ENCODE measurements at regions not wholly inside any gene's neighbourhood (a gene's known extent, or its start where the extent isn't known, plus 50 kb on each side); places are given as distances from the start of the nearest gene placed in this dataset.
A peak's percentile ranks its signal among the peaks of the same experiment; 100 is the strongest.

- H3K36me3 ChIP-seq, result no peaks in the 10 kb centered on the region
- TF ChIP-seq POLR2A (IDR thresholded peaks at IDR 0.05) (no peak), POLR2AphosphoS5 (IDR thresholded peaks at IDR 0.05) (peak in 1 of 3 donors; percentile 49), CTCF (IDR thresholded peaks at IDR 0.05 in 8 of 11, conservative IDR thresholded peaks at IDR 0.05 in 3 of 11) (peak in 3 of 11 experiments; percentile 15 to 23 (median 16))
- H3K4me3 ChIP-seq, result no peak overlapping the region
- intact Hi-C loops (cut with DNase I; ENCODE audit: low total_unique reads), result no loop called here
- peaks cover 17 to 33% (median 24%) of the 10 kb centered on the region in 6 donors for H3K4me1 ChIP-seq
- WGBS, 5 donors, result 19 to 29% (median 21%) methylated on average over 5 of the region's 5 CpGs
- DNase-seq, result no peak
- peak overlapping the region in 7 of 8 donors; percentile 39 to 70 (median 52) for H3K27ac ChIP-seq
- no peaks in the 10 kb centered on the region for H3K9me3 ChIP-seq
- no peaks in the 10 kb centered on the region for H3K27me3 ChIP-seq (replicated peaks in 1 of 7)
Measured at GRCh38 chr1:59071876-59072582, 224.9 kb upstream of the FGGY start.

GRCh38 chr1:59072583-59072947 lies 224.3 kb upstream of the FGGY start:
- intact Hi-C loops (cut with DNase I; ENCODE audit: low total_unique reads), result no loop called here
- WGBS, 5 donors, result 52 to 75% (median 65%) methylated on average over 5 of the region's 5 CpGs

GRCh38 chr1:59074598-59074997 lies 222.3 kb upstream of the FGGY start:
- DNase-seq, result no peak
- H3K27me3 ChIP-seq (replicated peaks in 1 of 7), result no peaks in the 10 kb centered on the region
- H3K9me3 ChIP-seq, result no peaks in the 10 kb centered on the region
- peaks cover 17 to 33% (median 24%) of the 10 kb centered on the region in 6 donors for H3K4me1 ChIP-seq
- no peaks in the 10 kb centered on the region for H3K36me3 ChIP-seq
- intact Hi-C loops (cut with DNase I; ENCODE audit: low total_unique reads), result no loop called here
- TF ChIP-seq POLR2A (IDR thresholded peaks at IDR 0.05) (no peak), POLR2AphosphoS5 (IDR thresholded peaks at IDR 0.05) (no peak), CTCF (IDR thresholded peaks at IDR 0.05 in 8 of 11, conservative IDR thresholded peaks at IDR 0.05 in 3 of 11) (no peak)
- 58 to 97% (median 86%) methylated on average over 3 of the region's 3 CpGs for WGBS, 5 donors
- H3K4me3 ChIP-seq, result no peak overlapping the region
- H3K27ac ChIP-seq, result no peak overlapping the region

More at GRCh38 chr1:59072583-59072947, 224.3 kb upstream of the FGGY start:
- Histone ChIP-seq H3K27ac (peak overlapping the region in 6 of 8 donors; percentile 41 to 70 (median 54)), H3K27me3 (replicated peaks in 1 of 7) (no peaks in the 10 kb centered on the region), H3K9me3 (no peaks in the 10 kb centered on the region), H3K4me3 (no peak overlapping the region), H3K4me1 (peaks cover 17 to 33% (median 24%) of the 10 kb centered on the region in 6 donors), H3K36me3 (no peaks in the 10 kb centered on the region)
- no peak for DNase-seq
- TF ChIP-seq POLR2A (IDR thresholded peaks at IDR 0.05) (no peak), CTCF (IDR thresholded peaks at IDR 0.05 in 8 of 11, conservative IDR thresholded peaks at IDR 0.05 in 3 of 11) (peak in 1 of 11 experiments; percentile 19), POLR2AphosphoS5 (IDR thresholded peaks at IDR 0.05) (no peak)

GRCh38 chr1:59075021-59075420 lies 221.9 kb upstream of the FGGY start:
- Histone ChIP-seq H3K27me3 (replicated peaks in 1 of 7) (no peaks in the 10 kb centered on the region), H3K27ac (no peak overlapping the region), H3K4me3 (no peak overlapping the region), H3K36me3 (no peaks in the 10 kb centered on the region), H3K4me1 (peaks cover 17 to 31% (median 24%) of the 10 kb centered on the region in 6 donors), H3K9me3 (no peaks in the 10 kb centered on the region)
- WGBS, 5 donors, result 88 to 97% (median 94%) methylated on average over 6 of the region's 6 CpGs
- TF ChIP-seq POLR2AphosphoS5 (IDR thresholded peaks at IDR 0.05) (no peak), CTCF (IDR thresholded peaks at IDR 0.05 in 8 of 11, conservative IDR thresholded peaks at IDR 0.05 in 3 of 11) (no peak), POLR2A (IDR thresholded peaks at IDR 0.05) (no peak)
- intact Hi-C loops (cut with DNase I; ENCODE audit: low total_unique reads), result no loop called here
- no peak for DNase-seq

All from spleen (tissue), 11 donors.